KG1 (cell line): ENCODE measurements at regions not wholly inside any gene's neighbourhood (a gene's known extent, or its start where the extent isn't known, plus 50 kb on each side); places are given as distances from the start of the nearest gene placed in this dataset.
"Not testable (repeated sequence)": the region's sequence is repeated elsewhere in the genome, so short reads cannot be mapped to it uniquely, and the experiment has no call there.

ENCODE experiments used
- DNase-seq: peaks from one replicate; lab custom pipeline; 2025; lab: John Stamatoyannopoulos, UW

GRCh38 chr3:21238661-21239060, 512.3 kb downstream of the ZNF385D start:
- no peak for DNase-seq

- no peak for DNase-seq
Observed at GRCh38 chr3:21237638-21238037, 513.4 kb downstream of the ZNF385D start.

- DNase-seq, result no peak
Observed at GRCh38 chr3:21235491-21235890, 515.5 kb downstream of the ZNF385D start.

- no peak for DNase-seq
Observed at GRCh38 chr3:21234933-21235332, 516.1 kb downstream of the ZNF385D start.

- DNase-seq, result no peak
Observed at GRCh38 chr3:21229426-21230135, 521.4 kb downstream of the ZNF385D start.

- DNase-seq, result no peak
Observed at GRCh38 chr3:21226086-21226485, 524.9 kb downstream of the ZNF385D start.

GRCh38 chr3:21220944-21221343, 530.1 kb downstream of the ZNF385D start:
- DNase-seq, result no peak

GRCh38 chr3:21216598-21216997, 534.4 kb downstream of the ZNF385D start:
- no peak for DNase-seq

GRCh38 chr3:21204122-21204521, 546.9 kb downstream of the ZNF385D start:
- DNase-seq, result not testable (repeated sequence)

- DNase-seq, result no peak
Observed at GRCh38 chr3:21195203-21195602, 555.8 kb downstream of the ZNF385D start.

- DNase-seq, result not testable (repeated sequence)
Observed at GRCh38 chr3:21194036-21194435, 557.0 kb downstream of the ZNF385D start.

GRCh38 chr3:21188459-21188858, 562.6 kb downstream of the ZNF385D start:
- DNase-seq, result no peak

- DNase-seq, result no peak
Observed at GRCh38 chr3:21185816-21186314, 565.1 kb downstream of the ZNF385D start.

- DNase-seq, result no peak
Observed at GRCh38 chr3:21174461-21174860, 576.5 kb downstream of the ZNF385D start.

- DNase-seq, result no peak
Observed at GRCh38 chr3:21170964-21171363, 580.0 kb downstream of the ZNF385D start.

GRCh38 chr3:21169948-21170347, 581.1 kb downstream of the ZNF385D start:
- no peak for DNase-seq

GRCh38 chr3:21168471-21168870, 582.5 kb downstream of the ZNF385D start:
- no peak for DNase-seq

GRCh38 chr3:21163956-21164355, 587.1 kb downstream of the ZNF385D start:
- no peak for DNase-seq

- DNase-seq, result no peak
Observed at GRCh38 chr3:21159543-21159906, 591.5 kb downstream of the ZNF385D start.

- no peak for DNase-seq
Observed at GRCh38 chr3:21158861-21159542, 592.0 kb downstream of the ZNF385D start.

GRCh38 chr3:21154911-21155310, 596.1 kb downstream of the ZNF385D start:
- DNase-seq, result no peak

GRCh38 chr3:21152555-21152954, 598.5 kb downstream of the ZNF385D start:
- DNase-seq, result no peak

GRCh38 chr3:21142949-21143348, 608.1 kb downstream of the ZNF385D start:
- no peak for DNase-seq

- DNase-seq, result no peak
Observed at GRCh38 chr3:21142031-21142430, 609.0 kb downstream of the ZNF385D start.
